ENCODE measurements at regions not wholly inside any gene's neighbourhood (a gene's known extent, or its start where the extent isn't known, plus 50 kb on each side); places are given as distances from the start of the nearest gene placed in this dataset.

GRCh38 chr12:77569876-77570275 lies 260.8 kb upstream of the NAV3 start:
- no peak for TF ChIP-seq CTCF (IDR thresholded peaks at IDR 0.05)
- no peak for TF ChIP-seq POLR2AphosphoS5 (IDR thresholded peaks at IDR 0.05)
- TF ChIP-seq POLR2A (IDR thresholded peaks at IDR 0.05) = no peak
